A549 (cell line): ENCODE measurements at regions not wholly inside any gene's neighbourhood (a gene's known extent, or its start where the extent isn't known, plus 50 kb on each side); places are given as distances from the start of the nearest gene placed in this dataset.

ENCODE experiments used
- ATAC-seq, 2 experiments: fragments of 200-7000 bp in 1 of 2; fragments of >200 bp in 1 of 2; cut with Nextera tagmentation in 1 of 2; cut with Tn5 transposase in 1 of 2; 3 replicates each; pipeline versions ENCODE4 v1.8.0 to v1.9.1; 2018 to 2020; ENCODE audit warnings: mild to moderate bottlenecking in 1 of 2, moderate library complexity in 1 of 2
- CTCF ChIA-PET: fragments of 300-600 bp; sonication (Branson Sonifier 250); formaldehyde crosslinking; extraction: SDS; loops from one replicate; lab custom pipeline; 2021; ENCODE audit warnings: antibody characterized with exemption, inconsistent platforms; lab: Yijun Ruan, JAX
- POLR2A ChIA-PET: fragments of 350-600 bp; formaldehyde crosslinking; extraction: SDS; loops from one replicate; lab custom pipeline; 2021; ENCODE audit warnings: antibody characterized with exemption, inconsistent platforms; lab: Yijun Ruan, JAX
- DNase-seq, 2 experiments: peaks; one replicate each; pipeline versions ENCODE4 v3.0.0 to v3.0.0-alpha.2; 2011 to 2016; ENCODE audit warnings: low read depth in 1 of 2, low spot score in 1 of 2
- FAIRE-seq: peaks from 2 replicates; lab custom pipeline; 2011; peaks lifted over from hg19 to GRCh38; lab: Jason Lieb, UNC
- H3K27ac ChIP-seq, 2 experiments: fragments of >200 bp; sonication (Bioruptor Twin); formaldehyde crosslinking; 3 replicates each; pipeline ENCODE4 v1.5.1; 2016 to 2017
- H3K4me1 ChIP-seq: fragments of >200 bp; sonication (Bioruptor Twin); formaldehyde crosslinking; 3 replicates; pipeline ENCODE4 v1.6.1; 2016
- H3K4me2 ChIP-seq: fragments of >200 bp; sonication (Bioruptor Twin); formaldehyde crosslinking; 3 replicates; pipeline ENCODE4 v1.6.1; 2016
- H3K4me3 ChIP-seq: fragments of >200 bp; sonication (Bioruptor Twin); formaldehyde crosslinking; 3 replicates; pipeline ENCODE4 v1.5.1; 2016
- H3K9me3 ChIP-seq: fragments of >200 bp; sonication (Bioruptor Twin); formaldehyde crosslinking; 3 replicates; pipeline ENCODE4 v1.6.1; 2016
- ATOH8 ChIP-seq: fragments of 250-450 bp; sonication (Bioruptor Pico); IDR thresholded peaks from 2 replicates; pipeline ENCODE4 v1.5.0; 2020; ENCODE audit warnings: low read depth, mild to moderate bottlenecking, moderate library complexity
- CHD2 ChIP-seq: fragments of 150-350 bp; IDR thresholded peaks from 2 replicates; pipeline ENCODE4 v1.6.1; 2014; ENCODE audit warnings: low read length; ENCODE audit not compliant: partially characterized antibody
- CHD4 ChIP-seq: fragments of 200-600 bp; sonication (generic); IDR thresholded peaks from 2 replicates; pipeline ENCODE4 v1.6.1; 2016; ENCODE audit warnings: antibody characterized with exemption, mild to moderate bottlenecking, borderline replicate concordance
- CTCF ChIP-seq: fragments of >200 bp; sonication (Bioruptor Twin); formaldehyde crosslinking; IDR thresholded peaks from 3 replicates; pipeline ENCODE4 v1.5.1; 2016
- E2F6 ChIP-seq: IDR thresholded peaks from 2 replicates; pipeline ENCODE4 v1.6.1; 2012; ENCODE audit warnings: low read depth, borderline replicate concordance
- EP300 ChIP-seq, 2 experiments: fragments of >200 bp; sonication (Bioruptor Twin); formaldehyde crosslinking; IDR thresholded peaks; 2 replicates in 1 of 2; 3 replicates in 1 of 2; pipeline ENCODE4 v1.6.1; 2016 to 2017
- FOSB ChIP-seq: fragments of 250-450 bp; sonication (Bioruptor Pico); IDR thresholded peaks from 2 replicates; pipeline ENCODE4 v1.5.0; 2020; ENCODE audit warnings: mild to moderate bottlenecking, moderate library complexity
- GATA3 ChIP-seq: IDR thresholded peaks from 2 replicates; pipeline ENCODE4 v1.6.1; 2012; ENCODE audit warnings: borderline replicate concordance
- HDAC2 ChIP-seq: fragments of 200-600 bp; sonication (generic); IDR thresholded peaks from 2 replicates; pipeline ENCODE4 v1.6.1; 2016
- HMGXB4 ChIP-seq: fragments of 250-450 bp; sonication (Bioruptor Pico); IDR thresholded peaks from 2 replicates; pipeline ENCODE4 v1.5.0; 2021; ENCODE audit warnings: mild to moderate bottlenecking, moderate library complexity, borderline replicate concordance
- HOXA7 ChIP-seq: fragments of 250-450 bp; sonication (Bioruptor Pico); IDR thresholded peaks from 2 replicates; pipeline ENCODE4 v1.5.0; 2020; ENCODE audit warnings: mild to moderate bottlenecking, moderate library complexity
- JUNB ChIP-seq: fragments of >200 bp; sonication (Bioruptor Twin); formaldehyde crosslinking; IDR thresholded peaks from 2 replicates; pipeline ENCODE4 v1.6.1; 2016
- KDM1A ChIP-seq: fragments of 200-600 bp; sonication (generic); IDR thresholded peaks from 2 replicates; pipeline ENCODE4 v1.6.1; 2016; ENCODE audit warnings: low read depth, mild to moderate bottlenecking
- KDM5A ChIP-seq: fragments of 200-600 bp; sonication (generic); IDR thresholded peaks from 2 replicates; pipeline ENCODE4 v1.6.1; 2016; ENCODE audit warnings: antibody characterized with exemption, mild to moderate bottlenecking
- MAZ ChIP-seq: fragments of 150-350 bp; IDR thresholded peaks from 2 replicates; pipeline ENCODE4 v1.6.1; 2014; ENCODE audit warnings: antibody characterized with exemption, low read depth, low read length, borderline replicate concordance
- NPAS2 ChIP-seq: fragments of 250-450 bp; sonication (Bioruptor Pico); IDR thresholded peaks from 2 replicates; pipeline ENCODE4 v1.8.0; 2022; ENCODE audit warnings: mild to moderate bottlenecking, moderate library complexity, borderline replicate concordance
- PHF8 ChIP-seq: fragments of 200-600 bp; sonication (generic); IDR thresholded peaks from 2 replicates; pipeline ENCODE4 v1.6.1; 2016; ENCODE audit warnings: low read depth, mild to moderate bottlenecking, antibody characterized with exemption, moderate library complexity, borderline replicate concordance
- POLR2A ChIP-seq: IDR thresholded peaks from 2 replicates; pipeline ENCODE4 v1.6.1; 2012; ENCODE audit warnings: mild to moderate bottlenecking, low read length
- RAD21 ChIP-seq, 2 experiments: fragments of >200 bp in 1 of 2; sonication (Bioruptor Twin) in 1 of 2; formaldehyde crosslinking in 1 of 2; IDR thresholded peaks in 1 of 2; conservative IDR thresholded peaks in 1 of 2; 2 replicates in 1 of 2; 3 replicates in 1 of 2; pipeline ENCODE4 v1.6.1; 2012 to 2018; ENCODE audit warnings: inconsistent platforms in 1 of 2
- RARB ChIP-seq: fragments of 250-450 bp; sonication (Bioruptor Pico); IDR thresholded peaks from 2 replicates; pipeline ENCODE4 v1.8.0; 2021; ENCODE audit warnings: mild to moderate bottlenecking, moderate library complexity
- SMC3 ChIP-seq: fragments of >200 bp; sonication (Bioruptor Twin); formaldehyde crosslinking; IDR thresholded peaks from 3 replicates; pipeline ENCODE4 v1.6.1; 2018; ENCODE audit warnings: inconsistent platforms
- TFCP2L1 ChIP-seq: fragments of 250-450 bp; sonication (Bioruptor Pico); IDR thresholded peaks from 2 replicates; pipeline ENCODE4 v1.5.0; 2021; ENCODE audit warnings: mild to moderate bottlenecking
- TP53 ChIP-seq: fragments of 250-450 bp; sonication (Bioruptor Pico); IDR thresholded peaks from 2 replicates; pipeline ENCODE4 v1.5.0; 2021; ENCODE audit warnings: mild to moderate bottlenecking, moderate library complexity
- USF2 ChIP-seq: fragments of 450-650 bp; IDR thresholded peaks from 2 replicates; pipeline ENCODE4 v1.6.1; 2014; ENCODE audit warnings: antibody characterized with exemption
- ZC3H11A ChIP-seq: fragments of 450-650 bp; IDR thresholded peaks from 2 replicates; pipeline ENCODE4 v1.6.1; 2014; ENCODE audit warnings: antibody characterized with exemption, mild to moderate bottlenecking
- ZFP36 ChIP-seq: fragments of 450-650 bp; IDR thresholded peaks from 2 replicates; pipeline ENCODE4 v1.6.1; 2014; ENCODE audit warnings: borderline replicate concordance; ENCODE audit not compliant: partially characterized antibody
- ZSCAN20 ChIP-seq: fragments of 250-450 bp; sonication (Bioruptor Pico); IDR thresholded peaks from 2 replicates; pipeline ENCODE4 v1.8.0; 2022; ENCODE audit warnings: mild to moderate bottlenecking, moderate library complexity
- WGBS: methylation state at CpG from one replicate; pipeline ENCODE4 v1.1.6; 2017; ENCODE audit errors: missing lambda C conversion rate; 5-methylcytosine and 5-hydroxymethylcytosine counted together

GRCh38 chr9:31467075-31467474, 917.4 kb upstream of the ACO1 start:
- CTCF ChIA-PET, result no interaction called here
- FAIRE-seq (no peak), ATAC-seq (no peak), DNase-seq (no peak)
- POLR2A ChIA-PET, result no interaction called here
- TF ChIP-seq TP53 (CRISPR knock-in tag) (no peak), USF2 (no peak), KDM1A (no peak), SMC3 (no peak), GATA3 (no peak), ATOH8 (CRISPR knock-in tag) (no peak), HDAC2 (no peak), TFCP2L1 (CRISPR knock-in tag) (no peak), JUNB (no peak), ZC3H11A (no peak), RARB (CRISPR knock-in tag) (no peak), RAD21 (conservative IDR thresholded peaks at IDR 0.05 in 1 of 2, IDR thresholded peaks at IDR 0.05 in 1 of 2) (no peak), PHF8 (no peak)
- H3K4me3 ChIP-seq, result no peak overlapping the region
- H3K9me3 ChIP-seq, result no peaks in the 10 kb centered on the region
- no peak overlapping the region for H3K27ac ChIP-seq
- H3K4me2 ChIP-seq, result no peak overlapping the region
- H3K4me1 ChIP-seq, result no peaks in the 10 kb centered on the region
- WGBS, result 24% methylated on average over 4 of the region's 4 CpGs

GRCh38 chr9:31470051-31470450, 914.4 kb upstream of the ACO1 start:
- no peak for FAIRE-seq
- ChIA-PET POLR2A (no interaction called here), CTCF (no interaction called here)
- H3K4me1 ChIP-seq, result no peaks in the 10 kb centered on the region
- H3K4me3 ChIP-seq, result no peak overlapping the region
- DNase-seq, result no peak
- no peak for TF ChIP-seq E2F6
- TF ChIP-seq SMC3, result no peak
- no peak for TF ChIP-seq HOXA7 (CRISPR knock-in tag)
- TF ChIP-seq HMGXB4 (CRISPR knock-in tag), result no peak
- no peak for TF ChIP-seq ZSCAN20 (CRISPR knock-in tag)
- TF ChIP-seq NPAS2, result no peak
- TF ChIP-seq CHD2, result no peak
- H3K27ac ChIP-seq, result no peak overlapping the region
- WGBS, result 3% methylated on average over 5 of the region's 5 CpGs
- no peak for ATAC-seq
- no peak overlapping the region for H3K4me2 ChIP-seq
- no peaks in the 10 kb centered on the region for H3K9me3 ChIP-seq

- POLR2A ChIA-PET, result no interaction called here
- Histone ChIP-seq H3K4me3 (no peak overlapping the region), H3K27ac (no peak overlapping the region), H3K4me2 (no peak overlapping the region), H3K4me1 (no peaks in the 10 kb centered on the region), H3K9me3 (no peaks in the 10 kb centered on the region)
- FAIRE-seq (no peak), ATAC-seq (no peak), DNase-seq (no peak)
- 50% methylated on average over 7 of the region's 7 CpGs for WGBS
- CTCF ChIA-PET, result no interaction called here
- no peak for TF ChIP-seq NPAS2
- TF ChIP-seq FOSB (CRISPR knock-in tag), result no peak
- TF ChIP-seq RAD21 (conservative IDR thresholded peaks at IDR 0.05 in 1 of 2, IDR thresholded peaks at IDR 0.05 in 1 of 2), result no peak
- TF ChIP-seq MAZ, result no peak
- TF ChIP-seq CTCF, result no peak
- no peak for TF ChIP-seq ZFP36
- no peak for TF ChIP-seq POLR2A
- TF ChIP-seq ATOH8 (CRISPR knock-in tag), result no peak
- TF ChIP-seq HMGXB4 (CRISPR knock-in tag), result no peak
- TF ChIP-seq EP300 (IDR thresholded peaks at IDR 0.05), result no peak
- TF ChIP-seq CHD4, result no peak
- no peak for TF ChIP-seq KDM5A
These were observed 913.4 kb upstream of the ACO1 start for GRCh38 chr9:31471010-31471409.
